HG03565 (cell line): ENCODE measurements at regions not wholly inside any gene's neighbourhood (a gene's known extent, or its start where the extent isn't known, plus 50 kb on each side); places are given as distances from the start of the nearest gene placed in this dataset.
"Not testable (repeated sequence)": the region's sequence is repeated elsewhere in the genome, so short reads cannot be mapped to it uniquely, and the experiment has no call there.

Experiments used
- ATAC-seq: cut with Tn5 transposase; IDR thresholded peaks from one replicate; pipeline ENCODE4 v1.9.1; 2021; ENCODE audit warnings: mild to moderate bottlenecking, moderate library complexity; ENCODE audit not compliant: unreplicated experiment

- no peak for ATAC-seq
Observed at GRCh38 chr1:238783633-238784032, 602.7 kb upstream of the CHRM3 start.

- ATAC-seq = no peak
Observed at GRCh38 chr1:238779716-238780115, 606.7 kb upstream of the CHRM3 start.

GRCh38 chr1:238778113-238778512 is 608.3 kb upstream of the CHRM3 start:
- no peak for ATAC-seq

GRCh38 chr1:238777551-238777950 is 608.8 kb upstream of the CHRM3 start:
- no peak for ATAC-seq

DNA sequence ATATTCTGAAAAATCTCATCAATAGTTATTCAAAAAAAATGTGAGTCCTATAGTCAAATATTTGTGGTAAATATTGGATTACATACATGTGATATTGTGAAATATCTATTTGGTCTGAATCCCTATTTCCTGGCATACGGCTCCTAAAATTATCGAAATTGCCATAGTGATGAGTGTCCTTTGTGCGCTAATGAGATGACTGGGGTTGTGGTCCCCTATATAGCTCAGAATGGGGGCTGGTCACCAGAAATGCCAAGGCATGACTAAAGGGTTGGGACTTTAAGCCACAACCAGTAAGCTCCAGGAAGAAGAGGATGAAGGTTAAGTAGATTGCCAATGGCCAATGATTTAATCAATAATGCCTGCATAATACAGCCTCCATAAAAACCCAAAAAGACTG is 610.2 kb upstream of the CHRM3 start:
- ATAC-seq = no peak

- ATAC-seq = no peak
Observed at GRCh38 chr1:238772322-238772721, 614.0 kb upstream of the CHRM3 start.

GRCh38 chr1:238767321-238767720 is 619.0 kb upstream of the CHRM3 start:
- no peak for ATAC-seq

DNA sequence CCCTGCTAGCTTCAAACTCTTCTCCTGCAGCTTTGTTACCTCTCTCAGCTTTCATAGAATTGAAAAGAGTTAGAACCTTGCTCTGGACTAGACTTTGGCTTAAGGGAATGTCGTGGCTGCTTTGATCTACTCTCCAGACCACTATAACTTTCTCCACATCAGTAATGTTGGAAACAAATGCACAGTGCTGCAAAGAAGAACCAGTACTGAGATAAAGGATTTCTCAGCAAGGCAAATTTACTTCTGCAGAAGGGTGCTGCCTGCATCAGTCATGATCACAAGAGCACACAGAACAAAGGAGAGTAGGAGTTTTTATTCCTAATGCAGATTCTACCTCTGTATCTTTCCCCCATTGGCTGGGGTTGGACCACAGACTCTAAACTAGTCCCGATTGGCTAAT is 621.6 kb upstream of the CHRM3 start:
- no peak for ATAC-seq

- no peak for ATAC-seq
Observed at GRCh38 chr1:238753252-238753651, 633.1 kb upstream of the CHRM3 start.

- no peak for ATAC-seq
Observed at GRCh38 chr1:238752327-238752726, 634.0 kb upstream of the CHRM3 start.

DNA sequence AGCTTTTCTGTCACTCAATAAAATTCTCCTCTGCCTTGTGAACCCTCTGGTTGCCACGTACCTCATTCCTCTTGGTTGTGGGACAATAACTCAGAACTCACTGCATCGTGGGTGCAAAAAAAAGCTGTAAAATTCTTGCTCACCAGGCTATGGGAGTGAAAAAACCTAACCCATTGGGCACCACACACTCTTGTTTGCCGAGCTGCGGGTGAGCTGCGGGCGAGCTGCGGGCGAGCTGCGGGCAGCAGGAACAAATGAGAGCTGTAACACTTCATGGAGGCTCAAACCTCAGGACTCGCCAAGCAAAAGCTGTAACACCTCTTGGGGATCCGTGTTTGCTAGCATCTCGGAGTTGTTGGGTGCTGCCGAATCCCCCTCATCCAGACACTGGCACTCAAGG is 641.3 kb upstream of the CHRM3 start:
- no peak for ATAC-seq

GRCh38 chr1:238738892-238739291 is 647.5 kb upstream of the CHRM3 start:
- ATAC-seq = no peak

- no peak for ATAC-seq
Observed at GRCh38 chr1:238727670-238728069, 658.7 kb upstream of the CHRM3 start.

DNA sequence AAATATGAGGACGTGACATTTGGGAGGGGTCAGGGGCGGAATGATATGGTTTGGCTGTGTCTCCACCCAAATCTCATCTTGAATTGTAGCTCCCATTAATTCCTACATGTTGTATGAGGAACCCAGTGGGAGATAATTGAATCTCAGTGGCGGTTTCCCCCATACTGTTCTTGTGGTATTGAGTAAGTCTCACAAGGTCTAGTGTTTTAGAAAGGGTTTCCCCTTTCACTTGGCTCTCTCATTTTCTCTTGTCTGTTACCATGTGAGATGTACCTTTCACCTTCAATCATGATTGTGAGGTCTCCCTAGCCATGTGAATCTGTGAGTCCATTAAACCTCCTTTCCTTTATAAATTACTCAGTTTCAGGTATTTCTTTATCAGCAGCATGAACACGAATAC is 663.6 kb upstream of the CHRM3 start:
- no peak for ATAC-seq

GRCh38 chr1:238710697-238711096 is 675.7 kb upstream of the CHRM3 start:
- no peak for ATAC-seq

- ATAC-seq = no peak
Observed at GRCh38 chr1:238701024-238701423, 685.3 kb upstream of the CHRM3 start.

DNA sequence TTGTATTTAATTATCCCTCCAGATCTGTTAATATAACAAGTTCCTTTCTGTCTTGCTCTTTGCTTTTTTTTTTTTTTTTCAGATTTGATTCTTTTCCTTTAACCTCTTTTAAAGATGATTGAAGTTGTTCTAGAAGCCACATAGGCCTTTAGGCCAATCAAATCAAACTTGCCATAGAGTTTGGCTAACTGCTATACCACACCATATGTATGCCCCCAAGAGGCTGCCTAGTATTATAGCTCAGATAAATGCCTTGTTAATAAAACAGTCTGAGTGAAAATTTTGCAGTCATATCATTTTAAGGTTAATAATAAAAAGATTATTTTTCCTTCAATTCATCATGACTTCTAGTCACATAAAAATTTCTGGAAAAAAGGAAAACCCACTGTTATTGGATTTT is 696.0 kb upstream of the CHRM3 start:
- no peak for ATAC-seq

DNA sequence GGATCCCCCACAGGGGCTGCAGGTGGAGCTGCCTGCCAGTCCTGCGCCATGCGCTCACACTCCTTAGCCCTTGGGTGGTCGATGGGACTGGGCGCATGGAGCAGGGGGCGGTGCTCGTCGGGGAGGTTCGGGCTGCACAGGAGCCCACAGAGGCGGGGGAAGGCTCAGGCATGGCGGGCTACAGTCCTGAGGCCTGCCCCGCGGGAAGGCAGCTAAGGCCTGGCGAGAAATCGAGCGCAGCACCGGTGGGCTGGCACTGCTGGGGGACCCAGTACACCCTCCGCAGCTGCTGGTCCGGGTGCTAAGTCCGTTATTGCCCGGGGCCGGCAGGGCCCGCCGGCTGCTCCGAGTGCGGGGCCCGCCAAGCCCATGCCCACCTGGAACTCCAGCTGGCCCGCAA is 701.8 kb upstream of the CHRM3 start:
- not testable (repeated sequence) for ATAC-seq

- no peak for ATAC-seq
Observed at GRCh38 chr1:238681451-238681850, 704.9 kb upstream of the CHRM3 start.

- ATAC-seq = no peak
Observed at GRCh38 chr1:238681021-238681420, 705.3 kb upstream of the CHRM3 start.

DNA sequence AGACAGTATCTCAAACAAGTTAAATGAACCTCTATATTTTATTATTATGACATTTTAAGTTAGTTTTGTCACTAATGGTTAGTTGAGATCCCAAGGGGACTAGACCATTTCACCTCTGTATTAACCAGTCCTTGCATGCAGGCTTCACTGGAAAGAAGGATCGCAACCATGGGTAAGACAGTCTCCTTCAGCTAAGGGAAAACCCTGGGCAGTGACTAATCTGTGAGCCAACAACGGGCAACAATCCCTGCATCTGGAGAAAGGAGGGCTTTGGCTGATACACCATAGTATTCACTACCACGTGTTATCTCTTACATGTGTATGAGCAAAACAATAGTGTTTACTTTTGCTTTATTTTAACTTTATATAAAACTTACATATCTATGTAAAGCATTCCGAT is 708.8 kb upstream of the CHRM3 start:
- no peak for ATAC-seq

GRCh38 chr1:238675221-238675620 is 711.1 kb upstream of the CHRM3 start:
- ATAC-seq = no peak

- no peak for ATAC-seq
Observed at GRCh38 chr1:238674316-238674715, 712.1 kb upstream of the CHRM3 start.

- ATAC-seq = no peak
Observed at GRCh38 chr1:238673561-238673960, 712.8 kb upstream of the CHRM3 start.
